ENCODE measurements at regions not wholly inside any gene's neighbourhood (a gene's known extent, or its start where the extent isn't known, plus 50 kb on each side); places are given as distances from the start of the nearest gene placed in this dataset.

GRCh38 chr5:61264273-61264661 is 67.8 kb upstream of the ZSWIM6 start:
- no peak for DNase-seq

DNA sequence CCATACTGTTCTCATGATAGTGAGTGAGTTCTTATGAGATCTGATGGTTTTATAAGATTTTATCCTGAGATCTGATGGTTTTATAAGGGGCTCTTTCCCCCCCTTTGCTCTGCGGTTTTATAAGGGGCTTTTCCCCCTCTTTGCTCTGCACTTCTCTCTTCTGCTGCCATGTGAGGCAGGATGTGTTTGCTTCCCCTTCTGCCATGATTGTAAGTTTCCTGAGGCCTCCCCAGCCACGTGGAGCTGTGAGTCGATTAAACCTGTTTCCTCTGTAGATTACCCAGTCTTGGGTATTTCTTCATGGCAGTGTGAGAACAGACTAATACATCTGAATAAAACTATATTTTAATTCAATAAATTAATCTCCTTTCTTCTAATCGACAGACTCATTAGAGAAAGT is 64.9 kb upstream of the ZSWIM6 start:
- DNase-seq: no peak

DNA sequence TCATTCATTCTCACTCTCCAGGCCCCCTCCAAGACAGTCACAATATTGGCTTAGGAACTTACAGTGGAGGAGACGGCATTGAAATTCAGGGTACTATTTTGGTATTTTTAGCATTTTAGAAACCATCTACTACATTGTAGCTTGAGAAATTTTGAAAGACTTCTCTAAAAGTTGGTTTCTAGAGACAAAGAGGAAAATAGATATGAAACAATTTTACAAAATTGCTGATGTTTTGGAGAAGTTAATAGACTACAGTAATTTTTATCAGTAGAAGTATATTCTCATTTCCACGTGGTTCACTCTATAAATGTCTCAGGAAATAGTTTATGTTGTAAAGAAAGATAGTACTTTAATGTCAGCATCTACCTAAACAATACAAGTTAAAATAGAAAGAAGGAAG is 63.2 kb upstream of the ZSWIM6 start:
- DNase-seq: no peak

GRCh38 chr5:61270510-61271165 is 61.4 kb upstream of the ZSWIM6 start:
- no peak for DNase-seq

DNA sequence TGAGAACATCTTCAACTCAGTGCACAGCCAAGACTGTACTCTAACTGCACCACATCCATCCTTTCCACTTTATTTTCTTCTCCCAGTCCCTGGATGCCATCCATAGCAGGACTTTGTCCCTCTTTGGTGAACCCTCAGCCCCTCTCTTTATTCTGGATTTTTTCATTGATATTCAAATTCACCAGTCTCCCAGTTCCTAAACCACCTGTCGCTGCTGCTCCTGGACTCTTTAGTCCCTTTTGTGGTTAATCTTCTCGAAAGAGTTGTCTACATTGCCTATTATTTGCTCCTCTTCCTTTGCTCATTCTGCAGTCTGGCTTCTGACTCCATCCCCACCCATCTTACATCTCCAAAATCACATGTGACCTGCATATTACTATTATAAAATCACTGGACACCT is 59.4 kb upstream of the ZSWIM6 start:
- DNase-seq: no peak

DNA sequence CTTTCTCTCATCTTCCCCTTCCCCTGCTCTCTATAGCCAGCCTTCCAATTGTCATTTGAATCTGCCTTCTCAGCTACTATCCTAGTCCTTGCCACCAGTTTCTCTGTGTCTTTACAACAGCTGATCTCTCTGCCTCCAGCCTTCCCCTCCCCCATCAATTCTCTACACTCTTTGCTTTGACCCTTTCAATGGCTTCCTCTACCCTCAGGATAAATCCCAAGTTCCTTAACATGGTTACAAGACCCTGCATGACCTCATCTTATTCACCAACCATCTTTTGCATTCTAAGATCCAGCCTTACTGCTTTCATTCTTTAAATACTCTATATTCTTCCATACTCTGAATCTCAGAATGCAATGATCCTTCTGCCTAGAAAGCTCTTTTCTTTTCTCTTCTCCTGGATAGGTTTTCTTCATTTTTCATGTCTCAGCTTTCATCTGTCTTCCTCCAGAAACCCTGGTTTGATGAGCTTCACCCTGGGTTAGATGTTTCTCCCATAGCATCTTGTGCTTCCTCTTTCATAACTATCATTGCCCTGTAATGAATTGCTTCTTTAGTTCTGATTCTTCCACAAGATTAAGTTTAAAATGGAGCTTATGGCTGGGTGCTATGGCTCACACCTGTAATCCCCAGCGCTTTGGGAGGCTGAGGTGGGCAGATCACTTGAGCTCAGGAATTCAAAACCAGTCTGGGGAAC is 58.6 kb upstream of the ZSWIM6 start:
- no peak for DNase-seq

DNA sequence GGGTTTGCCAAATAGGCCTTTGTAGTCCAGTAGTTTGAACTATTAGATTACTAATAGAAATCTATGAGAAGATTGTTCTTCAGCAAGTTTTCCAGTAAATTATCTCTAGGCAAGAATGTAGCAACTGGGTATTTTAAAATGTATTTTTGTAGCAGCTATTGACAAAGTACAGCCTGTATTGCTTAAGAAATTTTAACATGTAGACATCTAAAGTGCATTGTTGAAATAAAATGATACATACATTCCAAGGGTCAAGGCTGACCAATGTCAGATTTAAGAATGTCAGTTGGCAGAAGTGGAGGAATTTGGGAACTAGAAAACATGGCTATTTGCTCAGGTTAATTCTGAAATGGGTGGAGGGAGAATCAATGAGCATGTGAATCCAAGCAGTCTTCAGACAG is 57.5 kb upstream of the ZSWIM6 start:
- no peak for DNase-seq

DNA sequence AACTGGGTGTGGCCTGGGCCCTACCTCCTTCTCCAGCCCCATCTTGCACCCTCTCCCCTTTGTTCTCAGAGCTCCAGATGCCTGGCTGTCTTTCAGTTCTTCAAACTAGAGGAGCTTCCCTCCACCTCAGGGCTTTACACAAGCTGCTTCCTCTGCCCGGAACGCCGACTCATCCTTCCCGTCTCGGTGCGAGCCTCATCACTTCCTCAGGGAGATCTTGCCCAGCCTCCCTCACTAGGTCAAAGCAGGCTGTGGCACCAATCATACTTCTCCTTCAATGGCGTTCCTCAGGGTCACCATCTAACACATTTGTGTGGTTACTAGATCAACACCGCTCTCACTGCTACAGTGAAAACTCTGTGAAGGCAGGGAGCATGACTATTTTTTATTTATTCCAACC is 56.2 kb upstream of the ZSWIM6 start:
- peak; percentile 31 for DNase-seq

- peak; percentile 29 for DNase-seq
Measured at GRCh38 chr5:61277190-61277589, 54.9 kb upstream of the ZSWIM6 start.

GRCh38 chr5:61277781-61278180 is 54.3 kb upstream of the ZSWIM6 start:
- DNase-seq: no peak

GRCh38 chr5:61279725-61280124 is 52.3 kb upstream of the ZSWIM6 start:
- no peak for DNase-seq

DNA sequence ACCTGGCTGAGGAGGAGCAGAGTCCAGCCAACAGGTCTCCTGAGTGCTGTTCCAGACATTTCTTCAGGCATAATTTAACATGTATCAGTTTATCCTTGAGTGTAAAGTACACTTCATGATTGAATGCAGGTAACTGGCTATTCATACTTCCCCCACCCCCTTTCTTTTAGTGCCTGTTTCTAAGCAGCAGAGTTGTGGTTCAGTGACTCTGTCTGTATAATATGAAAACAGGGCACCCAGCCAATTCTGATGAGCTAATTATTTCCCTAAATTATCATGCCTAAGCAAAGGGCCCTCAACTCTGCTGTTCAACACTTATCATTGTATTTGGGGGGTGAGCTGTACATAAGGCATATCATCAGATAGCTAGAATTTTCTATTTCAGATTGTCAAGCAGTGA is 51.9 kb upstream of the ZSWIM6 start:
- no peak for DNase-seq

DNA sequence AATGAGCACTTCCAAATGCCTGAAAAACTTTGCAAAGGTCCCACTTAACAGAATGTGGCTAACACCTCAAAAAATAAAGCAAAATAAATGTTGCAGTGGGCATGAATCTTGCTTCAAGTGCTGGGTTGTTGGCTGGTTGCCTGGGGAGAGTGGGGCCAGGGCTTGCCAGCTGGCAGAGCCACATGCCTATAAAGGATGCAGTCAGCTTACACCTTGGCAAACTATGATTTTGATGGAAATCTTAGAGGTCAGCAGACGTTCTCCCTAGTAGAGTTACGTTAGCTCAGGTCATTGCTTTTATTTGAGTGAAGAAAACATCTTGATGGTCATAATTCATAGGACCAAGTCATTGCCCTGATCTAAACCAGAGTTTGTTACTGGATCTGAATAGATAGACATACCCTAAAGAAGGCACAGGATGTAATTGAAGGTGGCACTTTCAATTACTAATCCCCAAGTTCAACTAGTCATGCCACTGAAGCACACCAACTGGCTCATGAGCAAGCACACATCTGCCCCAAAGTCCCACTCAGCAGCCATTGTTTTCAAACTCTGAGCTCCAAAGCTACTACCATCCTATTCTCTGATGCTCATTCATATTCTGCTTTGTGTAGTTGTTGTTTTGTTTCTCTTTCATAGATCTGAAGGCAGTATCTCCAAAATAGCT is 51.2 kb upstream of the ZSWIM6 start:
- DNase-seq: no peak

DNA sequence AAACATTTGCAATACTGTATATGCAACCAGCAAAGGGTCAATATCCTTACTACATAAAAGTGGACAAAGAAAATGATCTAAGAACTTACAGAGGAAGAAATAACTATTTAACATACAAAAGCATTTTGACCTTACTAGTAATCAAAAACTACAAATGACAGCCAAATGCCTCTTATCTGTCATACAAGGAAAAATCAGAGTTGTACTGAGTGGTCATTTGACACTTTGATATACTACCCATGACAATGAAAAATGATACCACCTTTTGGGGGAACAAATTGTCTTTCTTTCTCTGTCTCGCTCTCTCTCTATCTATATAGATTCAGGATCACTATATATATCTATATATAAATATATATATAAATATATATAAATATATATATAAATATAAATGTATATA is 50.4 kb upstream of the ZSWIM6 start:
- DNase-seq: no peak

Measured in CD4-positive, alpha-beta T cell treated with Interleukin-17A for 1 hour (primary cell).